ENCODE measurements at regions not wholly inside any gene's neighbourhood (a gene's known extent, or its start where the extent isn't known, plus 50 kb on each side); places are given as distances from the start of the nearest gene placed in this dataset.

GRCh38 chr6:56353860-56354259, 106.5 kb upstream of the COL21A1 start:
- TF ChIP-seq, protein P1, sequence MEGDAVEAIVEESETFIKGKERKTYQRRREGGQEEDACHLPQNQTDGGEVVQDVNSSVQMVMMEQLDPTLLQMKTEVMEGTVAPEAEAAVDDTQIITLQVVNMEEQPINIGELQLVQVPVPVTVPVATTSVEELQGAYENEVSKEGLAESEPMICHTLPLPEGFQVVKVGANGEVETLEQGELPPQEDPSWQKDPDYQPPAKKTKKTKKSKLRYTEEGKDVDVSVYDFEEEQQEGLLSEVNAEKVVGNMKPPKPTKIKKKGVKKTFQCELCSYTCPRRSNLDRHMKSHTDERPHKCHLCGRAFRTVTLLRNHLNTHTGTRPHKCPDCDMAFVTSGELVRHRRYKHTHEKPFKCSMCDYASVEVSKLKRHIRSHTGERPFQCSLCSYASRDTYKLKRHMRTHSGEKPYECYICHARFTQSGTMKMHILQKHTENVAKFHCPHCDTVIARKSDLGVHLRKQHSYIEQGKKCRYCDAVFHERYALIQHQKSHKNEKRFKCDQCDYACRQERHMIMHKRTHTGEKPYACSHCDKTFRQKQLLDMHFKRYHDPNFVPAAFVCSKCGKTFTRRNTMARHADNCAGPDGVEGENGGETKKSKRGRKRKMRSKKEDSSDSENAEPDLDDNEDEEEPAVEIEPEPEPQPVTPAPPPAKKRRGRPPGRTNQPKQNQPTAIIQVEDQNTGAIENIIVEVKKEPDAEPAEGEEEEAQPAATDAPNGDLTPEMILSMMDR (IDR thresholded peaks at IDR 0.05) = no peak
- TF ChIP-seq EP300 (IDR thresholded peaks at IDR 0.05) (no peak), POLR2A (IDR thresholded peaks at IDR 0.05) (no peak), POLR2AphosphoS5 (IDR thresholded peaks at IDR 0.05) (no peak)
- H3K27me3 ChIP-seq = no peaks in the 10 kb centered on the region
- H3K9me3 ChIP-seq = peaks cover 9% of the 10 kb centered on the region
- no peak overlapping the region for H3K27ac ChIP-seq
- no peaks in the 10 kb centered on the region for H3K4me1 ChIP-seq
- no peak overlapping the region for H3K4me3 ChIP-seq
- no peak for DNase-seq (ENCODE audit: low spot score in 2 of 2)
- H3K36me3 ChIP-seq = no peaks in the 10 kb centered on the region

DNA sequence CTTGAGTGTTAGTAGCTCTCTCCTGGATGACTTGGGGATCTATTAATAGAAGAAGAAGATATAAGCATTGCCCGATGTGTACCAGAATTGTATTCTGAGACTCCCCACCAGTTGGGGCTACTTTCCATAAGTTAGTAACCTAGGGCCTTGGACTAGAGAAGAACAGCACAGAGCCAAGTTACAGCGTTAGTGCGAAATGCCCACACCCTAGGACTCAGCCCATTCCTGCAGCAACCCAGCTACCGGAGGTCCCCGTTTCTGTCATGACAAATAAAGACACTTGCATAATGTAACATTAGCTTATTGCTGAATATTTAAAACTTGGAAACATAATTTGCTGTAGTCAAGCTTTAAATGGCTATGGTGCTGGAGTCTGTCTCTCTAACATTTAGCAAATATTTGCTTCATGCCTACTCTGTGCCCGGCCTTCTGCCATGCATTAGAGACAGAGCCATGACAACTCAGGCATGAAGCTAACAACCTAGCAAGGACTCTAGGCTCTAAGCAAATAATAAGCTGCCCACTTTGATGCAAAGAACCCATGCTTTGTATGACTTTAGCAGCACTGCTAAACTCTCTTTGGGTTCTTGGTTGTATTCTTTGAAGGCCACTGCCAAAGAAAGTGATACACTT, 103.4 kb upstream of the COL21A1 start:
- Histone ChIP-seq H3K27me3 (no peaks in the 10 kb centered on the region), H3K27ac (no peak overlapping the region), H3K4me1 (no peaks in the 10 kb centered on the region), H3K36me3 (no peaks in the 10 kb centered on the region), H3K9me3 (peaks cover 9% of the 10 kb centered on the region), H3K4me3 (no peak overlapping the region)
- 77% methylated on average over 6 of the region's 6 CpGs for WGBS
- no peak for DNase-seq (ENCODE audit: low spot score in 2 of 2)
- no peak for TF ChIP-seq POLR2AphosphoS5 (IDR thresholded peaks at IDR 0.05)
- TF ChIP-seq, protein P1 (IDR thresholded peaks at IDR 0.05) = no peak
- TF ChIP-seq EP300 (IDR thresholded peaks at IDR 0.05) = no peak
- TF ChIP-seq POLR2A (IDR thresholded peaks at IDR 0.05) = no peak

DNA sequence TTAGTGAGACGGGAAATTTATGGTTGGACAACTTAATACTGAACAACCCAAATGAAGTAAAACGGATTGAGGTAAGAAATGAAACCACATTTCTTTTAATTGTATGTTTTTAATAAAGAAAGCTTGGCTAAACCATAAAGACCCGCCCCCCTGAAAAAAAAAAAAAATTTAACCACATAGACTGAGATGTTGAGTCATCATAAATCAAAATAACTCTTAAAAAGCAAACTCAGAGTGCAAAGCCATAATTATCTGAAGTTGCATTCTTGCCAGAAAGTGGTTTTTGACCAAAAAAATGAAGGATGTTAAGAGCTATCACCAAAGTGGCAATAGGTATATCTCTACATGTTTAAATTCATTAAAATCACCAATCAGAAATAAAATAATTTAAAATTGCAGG, 101.8 kb upstream of the COL21A1 start:
- Histone ChIP-seq H3K9me3 (peaks cover 9% of the 10 kb centered on the region), H3K36me3 (no peaks in the 10 kb centered on the region), H3K27ac (no peak overlapping the region), H3K4me1 (no peaks in the 10 kb centered on the region), H3K4me3 (no peak overlapping the region), H3K27me3 (no peaks in the 10 kb centered on the region)
- 54% methylated on average over 3 of the region's 3 CpGs for WGBS
- TF ChIP-seq POLR2A (IDR thresholded peaks at IDR 0.05) = no peak
- TF ChIP-seq, protein P1 (IDR thresholded peaks at IDR 0.05) = no peak
- no peak for TF ChIP-seq POLR2AphosphoS5 (IDR thresholded peaks at IDR 0.05)
- TF ChIP-seq EP300 (IDR thresholded peaks at IDR 0.05) = no peak
- DNase-seq (ENCODE audit: low spot score in 2 of 2) = no peak

- Histone ChIP-seq H3K27ac (no peak overlapping the region), H3K4me3 (no peak overlapping the region), H3K9me3 (peaks cover 8% of the 10 kb centered on the region), H3K27me3 (no peaks in the 10 kb centered on the region), H3K4me1 (no peaks in the 10 kb centered on the region), H3K36me3 (no peaks in the 10 kb centered on the region)
- DNase-seq (ENCODE audit: low spot score in 2 of 2) = no peak
- 86% methylated on average over 1 of the region's 1 CpG for WGBS
- TF ChIP-seq, protein P1 (IDR thresholded peaks at IDR 0.05) = no peak
- TF ChIP-seq POLR2AphosphoS5 (IDR thresholded peaks at IDR 0.05) (no peak), POLR2A (IDR thresholded peaks at IDR 0.05) (no peak), EP300 (IDR thresholded peaks at IDR 0.05) (no peak)
These were observed 101.2 kb upstream of the COL21A1 start for GRCh38 chr6:56348578-56348977.

GRCh38 chr6:56347526-56347925, 100.1 kb upstream of the COL21A1 start:
- no peak overlapping the region for H3K27ac ChIP-seq
- DNase-seq (ENCODE audit: low spot score in 2 of 2) = no peak
- no peaks in the 10 kb centered on the region for H3K4me1 ChIP-seq
- TF ChIP-seq, protein P1 (IDR thresholded peaks at IDR 0.05) = no peak
- TF ChIP-seq EP300 (IDR thresholded peaks at IDR 0.05) (no peak), POLR2AphosphoS5 (IDR thresholded peaks at IDR 0.05) (no peak), POLR2A (IDR thresholded peaks at IDR 0.05) (no peak)
- H3K36me3 ChIP-seq = no peaks in the 10 kb centered on the region
- H3K4me3 ChIP-seq = no peak overlapping the region
- H3K9me3 ChIP-seq = no peaks in the 10 kb centered on the region
- no peaks in the 10 kb centered on the region for H3K27me3 ChIP-seq

All from suprapubic skin (tissue), 4 donors.